RWPE2 (cell line): ENCODE measurements at regions not wholly inside any gene's neighbourhood (a gene's known extent, or its start where the extent isn't known, plus 50 kb on each side); places are given as distances from the start of the nearest gene placed in this dataset.
A peak's percentile ranks its signal among the peaks of the same experiment; 100 is the strongest.

Experiments
- ATAC-seq: fragments of 200-7000 bp; cut with Tn5 transposase; 3 replicates; pipeline ENCODE4 v1.9.1; 2021; ENCODE audit warnings: low read depth
- DNase-seq: peaks from one replicate; pipeline ENCODE4 v3.0.0-alpha.2; 2020; ENCODE audit warnings: low spot score
- H3K27ac ChIP-seq: fragments of 450-650 bp; 2 replicates; pipeline ENCODE4 v1.5.1; 2017; ENCODE audit warnings: mild to moderate bottlenecking; ENCODE audit not compliant: poor library complexity, severe bottlenecking
- H3K27me3 ChIP-seq: fragments of 250-450 bp; sonication (Bioruptor Pico); 2 replicates; pipeline ENCODE4 v1.5.1; 2021; ENCODE audit warnings: mild to moderate bottlenecking, moderate library complexity; ENCODE audit not compliant: insufficient read depth, poor library complexity, severe bottlenecking
- H3K36me3 ChIP-seq: fragments of 250-450 bp; sonication (Bioruptor Pico); 2 replicates; pipeline ENCODE4 v1.5.1; 2020; ENCODE audit warnings: low read depth, mild to moderate bottlenecking, moderate library complexity
- H3K4me1 ChIP-seq: fragments of 250-450 bp; sonication (Bioruptor Pico); 2 replicates; pipeline ENCODE4 v1.5.1; 2021; ENCODE audit warnings: mild to moderate bottlenecking, moderate library complexity; ENCODE audit not compliant: insufficient read depth, poor library complexity, severe bottlenecking
- H3K4me3 ChIP-seq: fragments of 250-450 bp; sonication (Bioruptor Pico); 2 replicates; pipeline ENCODE4 v1.5.1; 2021; ENCODE audit warnings: mild to moderate bottlenecking, moderate library complexity; ENCODE audit not compliant: severe bottlenecking
- H3K9me3 ChIP-seq: fragments of 250-450 bp; sonication (Bioruptor Pico); 2 replicates; pipeline ENCODE4 v1.5.1; 2021; ENCODE audit warnings: mild to moderate bottlenecking, moderate library complexity; ENCODE audit not compliant: severe bottlenecking
- TF ChIP-seq, protein P1 (sequence below): fragments of 450-650 bp; IDR thresholded peaks from one replicate; pipeline ENCODE4 v1.5.1; 2017; ENCODE audit warnings: mild to moderate bottlenecking, moderate library complexity; ENCODE audit not compliant: poor library complexity, severe bottlenecking

DNA sequence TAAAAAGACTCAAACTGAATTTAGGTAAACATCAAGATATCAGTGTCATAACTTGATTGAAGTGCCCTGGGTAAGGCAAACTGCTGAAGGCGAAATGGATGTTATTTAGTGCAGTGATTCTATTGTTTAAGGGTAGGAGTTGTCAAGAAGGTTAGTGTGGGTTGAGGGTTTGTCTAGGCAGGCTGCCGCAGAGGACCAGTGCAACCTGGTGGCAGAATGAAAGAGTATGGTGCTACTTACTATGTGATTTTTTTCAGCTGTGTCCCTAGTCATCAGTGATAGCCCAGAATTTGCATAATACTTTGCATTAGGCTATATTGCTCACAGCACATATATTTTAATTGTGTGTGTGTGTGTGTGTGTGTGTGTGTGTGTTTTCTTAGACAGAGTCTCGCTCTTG lies 1127.0 kb downstream of the GALC start:
- TF ChIP-seq, protein P1, sequence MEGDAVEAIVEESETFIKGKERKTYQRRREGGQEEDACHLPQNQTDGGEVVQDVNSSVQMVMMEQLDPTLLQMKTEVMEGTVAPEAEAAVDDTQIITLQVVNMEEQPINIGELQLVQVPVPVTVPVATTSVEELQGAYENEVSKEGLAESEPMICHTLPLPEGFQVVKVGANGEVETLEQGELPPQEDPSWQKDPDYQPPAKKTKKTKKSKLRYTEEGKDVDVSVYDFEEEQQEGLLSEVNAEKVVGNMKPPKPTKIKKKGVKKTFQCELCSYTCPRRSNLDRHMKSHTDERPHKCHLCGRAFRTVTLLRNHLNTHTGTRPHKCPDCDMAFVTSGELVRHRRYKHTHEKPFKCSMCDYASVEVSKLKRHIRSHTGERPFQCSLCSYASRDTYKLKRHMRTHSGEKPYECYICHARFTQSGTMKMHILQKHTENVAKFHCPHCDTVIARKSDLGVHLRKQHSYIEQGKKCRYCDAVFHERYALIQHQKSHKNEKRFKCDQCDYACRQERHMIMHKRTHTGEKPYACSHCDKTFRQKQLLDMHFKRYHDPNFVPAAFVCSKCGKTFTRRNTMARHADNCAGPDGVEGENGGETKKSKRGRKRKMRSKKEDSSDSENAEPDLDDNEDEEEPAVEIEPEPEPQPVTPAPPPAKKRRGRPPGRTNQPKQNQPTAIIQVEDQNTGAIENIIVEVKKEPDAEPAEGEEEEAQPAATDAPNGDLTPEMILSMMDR = peak; percentile 13
- H3K27ac ChIP-seq = no peak overlapping the region
- H3K9me3 ChIP-seq = no peaks in the 10 kb centered on the region
- no peaks in the 10 kb centered on the region for H3K4me1 ChIP-seq
- ATAC-seq = no peak; the same call in 2 of the 3 replicates
- no peaks in the 10 kb centered on the region for H3K36me3 ChIP-seq
- DNase-seq = no peak
- no peak overlapping the region for H3K4me3 ChIP-seq
- H3K27me3 ChIP-seq = no peaks in the 10 kb centered on the region

DNA sequence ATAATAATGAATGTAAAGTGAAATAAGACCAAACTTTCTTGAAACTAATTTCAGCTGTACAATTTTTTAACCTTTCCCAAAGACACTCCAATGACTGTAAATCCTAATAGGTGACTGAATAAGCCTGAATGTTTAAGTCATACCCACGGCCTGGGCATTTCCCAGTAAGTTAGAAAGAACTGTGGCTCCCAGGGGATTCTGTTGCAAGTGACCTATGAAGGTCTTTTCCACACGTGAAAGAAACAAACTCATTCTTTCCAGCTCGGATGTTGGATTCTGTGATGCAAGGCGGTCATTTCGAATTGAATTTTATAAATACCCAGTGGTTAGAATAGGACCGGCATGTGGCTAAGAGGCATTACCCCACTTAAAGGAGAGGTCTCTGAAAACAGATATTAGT lies 1134.4 kb downstream of the GALC start:
- no peaks in the 10 kb centered on the region for H3K27me3 ChIP-seq
- ATAC-seq (no peak), DNase-seq (no peak)
- no peaks in the 10 kb centered on the region for H3K36me3 ChIP-seq
- TF ChIP-seq, protein P1 = no peak
- no peak overlapping the region for H3K4me3 ChIP-seq
- H3K9me3 ChIP-seq = no peaks in the 10 kb centered on the region
- H3K27ac ChIP-seq = no peak overlapping the region
- no peaks in the 10 kb centered on the region for H3K4me1 ChIP-seq

DNA sequence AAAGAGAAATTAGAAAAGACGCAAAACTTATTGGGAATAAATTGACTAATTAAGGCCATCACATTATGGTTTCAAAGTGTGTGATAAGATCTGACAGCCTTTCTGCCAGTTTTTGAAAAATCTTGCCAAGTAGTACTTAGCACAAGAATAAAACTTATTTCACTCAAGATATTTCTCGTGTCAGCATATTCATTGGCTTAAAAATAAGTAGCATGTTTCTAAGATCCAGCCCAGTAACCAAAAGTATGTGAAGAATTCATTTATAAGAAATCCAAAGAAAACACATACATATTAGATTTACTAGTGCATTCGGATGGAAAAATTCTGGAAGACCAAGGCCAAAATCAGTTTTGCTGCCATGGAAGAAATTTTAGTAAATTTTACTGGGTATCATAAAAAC lies 1135.0 kb downstream of the GALC start:
- ATAC-seq = no peak
- Histone ChIP-seq H3K36me3 (no peaks in the 10 kb centered on the region), H3K9me3 (no peaks in the 10 kb centered on the region), H3K4me1 (no peaks in the 10 kb centered on the region), H3K27me3 (no peaks in the 10 kb centered on the region), H3K4me3 (no peak overlapping the region), H3K27ac (no peak overlapping the region)
- no peak for DNase-seq
- TF ChIP-seq, protein P1 = no peak

DNA sequence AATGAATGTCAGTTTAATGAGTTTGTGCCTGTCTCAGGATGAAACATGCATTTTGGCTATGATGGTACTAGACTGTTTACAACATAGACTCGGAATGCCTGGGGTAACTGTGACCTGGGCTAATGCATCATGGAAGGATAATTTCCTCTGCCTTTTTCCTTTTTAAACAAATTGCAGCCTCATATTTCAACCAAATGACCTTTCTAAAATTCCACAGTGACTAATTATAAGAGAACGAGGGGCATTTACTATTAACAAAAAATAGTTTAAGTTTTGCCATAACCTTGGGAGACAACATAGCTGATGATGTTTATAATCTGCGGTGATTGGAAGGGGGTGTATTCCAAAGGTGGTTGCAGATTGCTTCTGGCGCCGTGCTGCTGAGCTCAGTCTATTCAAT lies 1140.5 kb downstream of the GALC start:
- Histone ChIP-seq H3K4me1 (no peaks in the 10 kb centered on the region), H3K27ac (no peak overlapping the region), H3K27me3 (no peaks in the 10 kb centered on the region), H3K36me3 (no peaks in the 10 kb centered on the region), H3K4me3 (no peak overlapping the region), H3K9me3 (no peaks in the 10 kb centered on the region)
- TF ChIP-seq, protein P1 = no peak
- DNase-seq (no peak), ATAC-seq (no peak)

DNA sequence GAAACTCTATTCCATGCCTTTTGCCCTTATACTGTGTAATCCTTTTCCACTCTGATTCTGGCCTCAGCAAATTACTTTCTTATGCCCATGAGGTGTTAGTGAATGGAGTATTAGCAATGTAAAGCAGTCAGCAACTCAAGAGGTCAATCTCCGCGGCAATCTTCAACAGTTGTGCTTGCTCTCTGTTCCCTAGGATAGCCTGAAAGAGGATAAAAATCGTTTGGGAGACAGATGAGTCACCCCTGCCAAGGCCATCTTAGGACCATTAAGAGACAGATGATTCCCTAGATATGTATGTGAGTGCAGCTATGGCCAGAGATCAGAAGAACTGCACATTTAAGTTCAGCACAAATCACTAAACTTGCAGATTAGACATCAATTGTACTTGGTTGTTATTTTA lies 1145.8 kb downstream of the GALC start:
- DNase-seq = no peak
- Histone ChIP-seq H3K36me3 (no peaks in the 10 kb centered on the region), H3K27me3 (no peaks in the 10 kb centered on the region), H3K4me3 (no peak overlapping the region), H3K9me3 (no peaks in the 10 kb centered on the region), H3K27ac (no peak overlapping the region), H3K4me1 (no peaks in the 10 kb centered on the region)
- no peak for ATAC-seq
- TF ChIP-seq, protein P1 = no peak
